SK-N-SH treated with all-trans-retinoic acid at 6 μM for 48 hours (cell line): ENCODE measurements at regions not wholly inside any gene's neighbourhood (a gene's known extent, or its start where the extent isn't known, plus 50 kb on each side); places are given as distances from the start of the nearest gene placed in this dataset.

Experiments used
- ATAC-seq: fragments of 200-7000 bp; cut with Tn5 transposase; 3 replicates; pipeline ENCODE4 v1.9.1; 2020; ENCODE audit warnings: mild to moderate bottlenecking, moderate library complexity
- ARNTL ChIP-seq: fragments of 450-650 bp; formaldehyde crosslinking; IDR thresholded peaks from 2 replicates; pipeline ENCODE4 v1.5.0; 2020; ENCODE audit warnings: low read depth, mild to moderate bottlenecking, moderate library complexity, borderline replicate concordance
- BACH2 ChIP-seq: fragments of 250-450 bp; sonication (Bioruptor Pico); IDR thresholded peaks from 2 replicates; pipeline ENCODE4 v1.9.0; 2021; ENCODE audit warnings: mild to moderate bottlenecking, borderline replicate concordance
- CSDC2 ChIP-seq: fragments of 250-450 bp; sonication (Bioruptor Pico); IDR thresholded peaks from 2 replicates; pipeline ENCODE4 v1.5.0; 2020; ENCODE audit warnings: mild to moderate bottlenecking, moderate library complexity
- CSRNP3 ChIP-seq: fragments of 250-450 bp; sonication (Bioruptor Pico); IDR thresholded peaks from 2 replicates; pipeline ENCODE4 v1.5.1; 2021; ENCODE audit warnings: mild to moderate bottlenecking, moderate library complexity
- ESRRG ChIP-seq: fragments of 250-450 bp; sonication (Bioruptor Pico); IDR thresholded peaks from 2 replicates; pipeline ENCODE4 v1.6.1; 2021; ENCODE audit warnings: mild to moderate bottlenecking
- GLIS3 ChIP-seq: fragments of 250-450 bp; sonication (Bioruptor Pico); IDR thresholded peaks from 2 replicates; pipeline ENCODE4 v1.5.0; 2020; ENCODE audit warnings: mild to moderate bottlenecking, moderate library complexity
- ISL1 ChIP-seq: fragments of 250-450 bp; sonication (Bioruptor Pico); IDR thresholded peaks from 2 replicates; pipeline ENCODE4 v2.1.2; 2022; ENCODE audit warnings: mild to moderate bottlenecking, moderate library complexity
- POU6F1 ChIP-seq: fragments of 250-450 bp; sonication (Bioruptor Pico); IDR thresholded peaks from 2 replicates; pipeline ENCODE4 v1.8.0; 2021; ENCODE audit warnings: low read depth, mild to moderate bottlenecking, moderate library complexity, borderline replicate concordance
- RARB ChIP-seq: fragments of 250-450 bp; sonication (Bioruptor Pico); IDR thresholded peaks from 2 replicates; pipeline ENCODE4 v1.8.0; 2021; ENCODE audit warnings: mild to moderate bottlenecking, moderate library complexity
- SNAI2 ChIP-seq: fragments of 250-450 bp; sonication (Bioruptor Pico); IDR thresholded peaks from 2 replicates; pipeline ENCODE4 v1.5.0; 2020; ENCODE audit warnings: mild to moderate bottlenecking, moderate library complexity
- TCF4 ChIP-seq: fragments of 250-450 bp; sonication (Bioruptor Pico); IDR thresholded peaks from 2 replicates; pipeline ENCODE4 v1.8.0; 2021; ENCODE audit warnings: mild to moderate bottlenecking, moderate library complexity, borderline replicate concordance
- TOX ChIP-seq: fragments of 250-450 bp; sonication (Bioruptor Pico); IDR thresholded peaks from 2 replicates; pipeline ENCODE4 v1.8.0; 2021; ENCODE audit warnings: mild to moderate bottlenecking, moderate library complexity, borderline replicate concordance
- TSHZ2 ChIP-seq: fragments of 250-450 bp; sonication (Bioruptor Pico); IDR thresholded peaks from 2 replicates; pipeline ENCODE4 v1.5.0; 2020; ENCODE audit warnings: mild to moderate bottlenecking, moderate library complexity
- ZC3H10 ChIP-seq: fragments of 250-450 bp; sonication (Bioruptor Pico); IDR thresholded peaks from 2 replicates; pipeline ENCODE4 v1.5.1; 2021; ENCODE audit warnings: mild to moderate bottlenecking, moderate library complexity
- ZFP3 ChIP-seq: fragments of 250-450 bp; sonication (Bioruptor Pico); IDR thresholded peaks from 2 replicates; pipeline ENCODE4 v1.5.0; 2020; ENCODE audit warnings: mild to moderate bottlenecking, moderate library complexity
- ZFP30 ChIP-seq: fragments of 450-650 bp; formaldehyde crosslinking; IDR thresholded peaks from 2 replicates; pipeline ENCODE4 v1.5.0; 2022; ENCODE audit warnings: mild to moderate bottlenecking, moderate library complexity
- ZNF565 ChIP-seq: fragments of 450-650 bp; formaldehyde crosslinking; conservative IDR thresholded peaks from 2 replicates; pipeline ENCODE4 v1.5.0; 2020; ENCODE audit warnings: low read depth, mild to moderate bottlenecking, moderate library complexity
- ZNF8 ChIP-seq: fragments of 450-650 bp; formaldehyde crosslinking; IDR thresholded peaks from 2 replicates; pipeline ENCODE4 v1.5.0; 2020; ENCODE audit warnings: mild to moderate bottlenecking, moderate library complexity
- TF ChIP-seq, protein P1 (sequence below): fragments of 250-450 bp; sonication (Bioruptor Pico); IDR thresholded peaks from 2 replicates; pipeline ENCODE4 v1.8.0; 2020; ENCODE audit warnings: mild to moderate bottlenecking, moderate library complexity, borderline replicate concordance

- TF ChIP-seq ZFP30, result no peak
- TF ChIP-seq ZC3H10 (CRISPR knock-in tag), result no peak
- no peak for TF ChIP-seq TCF4
- no peak for TF ChIP-seq ZNF565 (CRISPR knock-in tag)
- no peak for TF ChIP-seq CSRNP3 (CRISPR knock-in tag)
- TF ChIP-seq ESRRG (CRISPR knock-in tag), result no peak
- no peak for TF ChIP-seq CSDC2
- ATAC-seq, result no peak
These were observed 329.3 kb upstream of the PRMT6 start for GRCh38 chr1:106727171-106727570.

- TF ChIP-seq RARB (CRISPR knock-in tag) (no peak), TCF4 (peak; percentile 67; the same call in 1 of the 2 replicates), TSHZ2 (CRISPR knock-in tag) (0 out of 2 replicates have a peak, but pooled peaks have one; percentile 13), SNAI2 (CRISPR knock-in tag) (peak; percentile 50; the same call in 1 of the 2 replicates), ISL1 (CRISPR knock-in tag) (peak; percentile 88)
- TF ChIP-seq, protein P1, sequence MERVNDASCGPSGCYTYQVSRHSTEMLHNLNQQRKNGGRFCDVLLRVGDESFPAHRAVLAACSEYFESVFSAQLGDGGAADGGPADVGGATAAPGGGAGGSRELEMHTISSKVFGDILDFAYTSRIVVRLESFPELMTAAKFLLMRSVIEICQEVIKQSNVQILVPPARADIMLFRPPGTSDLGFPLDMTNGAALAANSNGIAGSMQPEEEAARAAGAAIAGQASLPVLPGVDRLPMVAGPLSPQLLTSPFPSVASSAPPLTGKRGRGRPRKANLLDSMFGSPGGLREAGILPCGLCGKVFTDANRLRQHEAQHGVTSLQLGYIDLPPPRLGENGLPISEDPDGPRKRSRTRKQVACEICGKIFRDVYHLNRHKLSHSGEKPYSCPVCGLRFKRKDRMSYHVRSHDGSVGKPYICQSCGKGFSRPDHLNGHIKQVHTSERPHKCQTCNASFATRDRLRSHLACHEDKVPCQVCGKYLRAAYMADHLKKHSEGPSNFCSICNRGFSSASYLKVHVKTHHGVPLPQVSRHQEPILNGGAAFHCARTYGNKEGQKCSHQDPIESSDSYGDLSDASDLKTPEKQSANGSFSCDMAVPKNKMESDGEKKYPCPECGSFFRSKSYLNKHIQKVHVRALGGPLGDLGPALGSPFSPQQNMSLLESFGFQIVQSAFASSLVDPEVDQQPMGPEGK (CRISPR knock-in tag), result 0 out of 2 replicates have a peak, but pooled peaks have one; percentile 48
- TF ChIP-seq, all 23 proteins: peak for 5
- ATAC-seq, result peak; percentile 26; the same call in 1 of the 3 replicates
These were observed 309.9 kb upstream of the PRMT6 start for GRCh38 chr1:106746448-106747085.

GRCh38 chr1:106747232-106747631 is 309.2 kb upstream of the PRMT6 start:
- TF ChIP-seq ARNTL (CRISPR knock-in tag) (no peak), ZC3H10 (CRISPR knock-in tag) (no peak), ZNF8 (CRISPR knock-in tag) (no peak), TCF4 (no peak), ZFP3 (no peak), BACH2 (CRISPR knock-in tag) (no peak), POU6F1 (CRISPR knock-in tag) (no peak), TOX (CRISPR knock-in tag) (no peak), ESRRG (CRISPR knock-in tag) (no peak), GLIS3 (no peak), ZFP30 (no peak), ISL1 (CRISPR knock-in tag) (no peak), TSHZ2 (CRISPR knock-in tag) (no peak)
- ATAC-seq, result no peak
